H1 (cell line): ENCODE measurements at regions not wholly inside any gene's neighbourhood (a gene's known extent, or its start where the extent isn't known, plus 50 kb on each side); places are given as distances from the start of the nearest gene placed in this dataset.

ENCODE experiments used
- CTCF ChIA-PET: fragments of 300-600 bp; sonication (Branson Sonifier 250); formaldehyde crosslinking; loops from one replicate; lab custom pipeline; 2021; ENCODE audit not compliant: partially characterized antibody; lab: Charles Lee
- POLR2A ChIA-PET: fragments of 300-600 bp; sonication (Branson Sonifier 250); formaldehyde crosslinking; loops from one replicate; lab custom pipeline; 2021; ENCODE audit warnings: inconsistent platforms; ENCODE audit not compliant: partially characterized antibody; lab: Charles Lee
- DNase-seq, 2 experiments: peaks; one replicate each; pipeline versions ENCODE4 v3.0.0 to v3.0.0-alpha.2; 2010 to 2022; ENCODE audit warnings: low spot score in 2 of 2, low read depth in 1 of 2, mixed read lengths in 1 of 2
- FAIRE-seq: peaks from 2 replicates; lab custom pipeline; 2011; peaks lifted over from hg19 to GRCh38; lab: Jason Lieb, UNC
- H2AFZ ChIP-seq: 2 replicates; pipeline ENCODE4 v1.8.1; 2012; ENCODE audit warnings: low read length, inconsistent platforms
- H2AK5ac ChIP-seq: 2 replicates; pipeline ENCODE4 v1.6.1; 2013; ENCODE audit warnings: low read depth, low read length
- H2BK120ac ChIP-seq: replicated peaks from 2 replicates; pipeline ENCODE3; 2013; ENCODE audit warnings: low read depth, low read length, inconsistent platforms
- H2BK12ac ChIP-seq: 2 replicates; pipeline ENCODE4 v1.6.1; 2013; ENCODE audit warnings: low read depth, low read length
- H2BK15ac ChIP-seq: 2 replicates; pipeline ENCODE4 v1.6.1; 2013; ENCODE audit warnings: low read length
- H2BK20ac ChIP-seq: 2 replicates; pipeline ENCODE4 v1.6.1; 2013; ENCODE audit warnings: low read length
- H2BK5ac ChIP-seq: 2 replicates; pipeline ENCODE4 v1.6.1; 2013; ENCODE audit warnings: low read depth, low read length
- H3K14ac ChIP-seq: 2 replicates; pipeline ENCODE4 v1.6.1; 2013; ENCODE audit warnings: inconsistent platforms; ENCODE audit not compliant: insufficient read length
- H3K18ac ChIP-seq: 2 replicates; pipeline ENCODE4 v1.6.1; 2013; ENCODE audit warnings: low read length; ENCODE audit errors: extremely low read depth
- H3K23ac ChIP-seq: 2 replicates; pipeline ENCODE4 v1.6.1; 2013; ENCODE audit warnings: inconsistent platforms; ENCODE audit not compliant: insufficient read length
- H3K23me2 ChIP-seq: 2 replicates; pipeline ENCODE4 v1.6.1; 2013; ENCODE audit warnings: low read depth, low read length
- H3K27ac ChIP-seq: 2 replicates; pipeline ENCODE4 v1.6.1; 2011; ENCODE audit warnings: low read depth, low read length, inconsistent platforms
- H3K27me3 ChIP-seq, 4 experiments: replicated peaks in 1 of 4; 1 replicate in 1 of 4; 2 replicates in 3 of 4; pipeline versions ENCODE4 v1.6.1 to v1.8.1; 2011 to 2013; ENCODE audit warnings: low read length in 3 of 4, mild to moderate bottlenecking in 3 of 4, inconsistent platforms in 2 of 4, mixed read lengths in 2 of 4, moderate library complexity in 1 of 4; ENCODE audit not compliant: control insufficient read depth in 3 of 4, insufficient read depth in 3 of 4; ENCODE audit errors: extremely low read depth in 1 of 4
- H3K36me3 ChIP-seq, 4 experiments: 2 replicates each; pipeline versions ENCODE4 v1.6.1 to v1.8.1; 2011 to 2013; ENCODE audit warnings: mild to moderate bottlenecking in 4 of 4, low read length in 3 of 4, moderate library complexity in 2 of 4, control low read depth in 1 of 4, inconsistent platforms in 1 of 4; ENCODE audit not compliant: insufficient read depth in 4 of 4, control insufficient read depth in 2 of 4
- H3K4ac ChIP-seq: replicated peaks from 2 replicates; pipeline ENCODE3; 2013; ENCODE audit warnings: low read length, low read depth, mixed read lengths, inconsistent platforms; ENCODE audit not compliant: insufficient read length
- H3K4me1 ChIP-seq, 4 experiments: replicated peaks in 1 of 4; 1 replicate in 1 of 4; 2 replicates in 3 of 4; pipeline versions ENCODE4 v1.6.1 to v1.8.1; 2011 to 2013; ENCODE audit warnings: low read length in 3 of 4, inconsistent platforms in 2 of 4, mixed read lengths in 1 of 4; ENCODE audit not compliant: insufficient read depth in 4 of 4, control insufficient read depth in 3 of 4
- H3K4me2 ChIP-seq, 2 experiments: 2 replicates each; pipeline versions ENCODE4 v1.6.1 to v1.8.1; 2011 to 2013; ENCODE audit warnings: low read depth in 2 of 2, low read length in 2 of 2, control low read depth in 1 of 2, inconsistent platforms in 1 of 2, mild to moderate bottlenecking in 1 of 2; ENCODE audit not compliant: insufficient read depth in 1 of 2
- H3K4me3 ChIP-seq, 4 experiments: fragments of 200-600, 300-600 bp in 1 of 4; sonication (generic), shearing (Covaris generic), sonication (Bioruptor Twin) in 1 of 4; 2 replicates each; pipeline versions ENCODE4 v1.5.1 to v1.8.1; 2011 to 2016; ENCODE audit warnings: low read length in 4 of 4, low read depth in 3 of 4, control low read depth in 2 of 4, inconsistent platforms in 2 of 4, mild to moderate bottlenecking in 2 of 4, mixed read lengths in 1 of 4, moderate library complexity in 1 of 4; ENCODE audit not compliant: insufficient read depth in 2 of 4; ENCODE audit errors: extremely low read depth in 1 of 4
- H3K56ac ChIP-seq: replicated peaks from 2 replicates; pipeline ENCODE3; 2013; ENCODE audit warnings: low read depth, mild to moderate bottlenecking, mixed read lengths, low read length, inconsistent platforms; ENCODE audit not compliant: insufficient read length
- H3K79me1 ChIP-seq: 2 replicates; pipeline ENCODE4 v1.6.1; 2013; ENCODE audit warnings: low read depth, low read length, control low read depth
- H3K79me2 ChIP-seq, 2 experiments: 2 replicates each; pipeline versions ENCODE4 v1.6.1 to v1.8.1; 2012 to 2013; ENCODE audit warnings: low read length in 2 of 2, mild to moderate bottlenecking in 2 of 2, inconsistent platforms in 1 of 2; ENCODE audit not compliant: insufficient read depth in 2 of 2, control insufficient read depth in 1 of 2
- H3K9ac ChIP-seq, 4 experiments: replicated peaks in 1 of 4; 1 replicate in 1 of 4; 2 replicates in 3 of 4; pipeline versions ENCODE4 v1.6.1 to v1.8.1; 2011 to 2013; ENCODE audit warnings: low read depth in 3 of 4, low read length in 3 of 4, control low read depth in 2 of 4, mild to moderate bottlenecking in 2 of 4, moderate library complexity in 2 of 4, inconsistent platforms in 1 of 4; ENCODE audit errors: extremely low read depth in 1 of 4
- H3K9me3 ChIP-seq, 2 experiments: 2 replicates each; pipeline versions ENCODE4 v1.6.1 to v1.8.1; 2012 to 2013; ENCODE audit warnings: mild to moderate bottlenecking in 2 of 2, moderate library complexity in 2 of 2, control low read depth in 1 of 2, inconsistent platforms in 1 of 2, low read depth in 1 of 2, low read length in 1 of 2, mixed read lengths in 1 of 2; ENCODE audit not compliant: insufficient read depth in 2 of 2
- H4K20me1 ChIP-seq, 2 experiments: replicated peaks in 1 of 2; 2 replicates each; pipeline versions ENCODE3 to v1.8.1; 2011 to 2013; ENCODE audit warnings: inconsistent platforms in 2 of 2, low read length in 2 of 2, mild to moderate bottlenecking in 1 of 2; ENCODE audit not compliant: insufficient read depth in 2 of 2, control insufficient read depth in 1 of 2
- H4K5ac ChIP-seq: 2 replicates; pipeline ENCODE4 v1.6.1; 2013; ENCODE audit warnings: low read length, low read depth, mixed read lengths, inconsistent platforms; ENCODE audit not compliant: insufficient read length
- H4K8ac ChIP-seq: 2 replicates; pipeline ENCODE4 v1.8.0; 2013; ENCODE audit warnings: mild to moderate bottlenecking, moderate library complexity, low read length, inconsistent platforms; ENCODE audit not compliant: insufficient read depth; ENCODE audit errors: extremely low read depth
- H4K91ac ChIP-seq: replicated peaks from 2 replicates; pipeline ENCODE3; 2013; ENCODE audit warnings: low read length, mixed read lengths, inconsistent platforms; ENCODE audit not compliant: insufficient read length
- ASH2L ChIP-seq: fragments of 200-600, 300-600 bp; sonication (generic); IDR thresholded peaks from one replicate; pipeline ENCODE4 v1.7.1; 2017; ENCODE audit warnings: low read length
- EZH2 ChIP-seq: fragments of 200-600 bp; sonication (generic); IDR thresholded peaks from 2 replicates; pipeline ENCODE4 v1.7.1; 2012; ENCODE audit warnings: low read depth, mild to moderate bottlenecking, moderate library complexity, low read length, inconsistent platforms; ENCODE audit not compliant: severe bottlenecking
- HDAC6 ChIP-seq: IDR thresholded peaks from one replicate; pipeline ENCODE4 v1.7.1; 2012; ENCODE audit warnings: low read depth, mild to moderate bottlenecking, inconsistent platforms, low read length, moderate library complexity
- JUN ChIP-seq: IDR thresholded peaks from 2 replicates; pipeline ENCODE4 v1.6.1; 2011; ENCODE audit warnings: low read depth, mild to moderate bottlenecking, improper control_type of control experiment, low read length
- KDM4A ChIP-seq: IDR thresholded peaks from one replicate; pipeline ENCODE4 v1.7.1; 2012; ENCODE audit warnings: low read depth, mild to moderate bottlenecking, moderate library complexity, low read length, inconsistent platforms; ENCODE audit not compliant: severe bottlenecking
- RAD21 ChIP-seq, 2 experiments: IDR thresholded peaks in 1 of 2; conservative IDR thresholded peaks in 1 of 2; 2 replicates each; pipeline ENCODE4 v1.6.1; 2011; ENCODE audit warnings: low read depth in 2 of 2, low read length in 2 of 2, improper control_type of control experiment in 1 of 2, inconsistent platforms in 1 of 2, mild to moderate bottlenecking in 1 of 2, moderate library complexity in 1 of 2
- RBBP5 ChIP-seq: IDR thresholded peaks from 2 replicates; pipeline ENCODE4 v1.7.1; 2012; ENCODE audit warnings: low read depth, mild to moderate bottlenecking, inconsistent platforms, low read length, moderate library complexity, borderline replicate concordance
- SIX5 ChIP-seq: IDR thresholded peaks from 2 replicates; pipeline ENCODE4 v1.6.1; 2011; ENCODE audit warnings: mild to moderate bottlenecking, low read depth, low read length
- TAF1 ChIP-seq: IDR thresholded peaks from 2 replicates; pipeline ENCODE4 v1.6.1; 2011; ENCODE audit warnings: mild to moderate bottlenecking, low read depth, low read length
- TF ChIP-seq, protein P1 (sequence below), 3 experiments: IDR thresholded peaks; 1 replicate in 2 of 3; 2 replicates in 1 of 3; pipeline versions ENCODE4 v1.5.1 to v1.6.1; 2011; ENCODE audit warnings: low read length in 3 of 3, mild to moderate bottlenecking in 3 of 3, inconsistent platforms in 2 of 3, low read depth in 1 of 3, moderate library complexity in 1 of 3; ENCODE audit not compliant: insufficient read depth in 1 of 3; ENCODE audit errors: control extremely low read depth in 1 of 3
- TF ChIP-seq, protein P2 (sequence below): IDR thresholded peaks from 2 replicates; pipeline ENCODE4 v1.6.1; 2011; ENCODE audit warnings: low read depth, mild to moderate bottlenecking, low read length; ENCODE audit not compliant: insufficient read depth
- TF ChIP-seq, protein P3 (sequence below): IDR thresholded peaks from 2 replicates; pipeline ENCODE4 v1.6.1; 2012; ENCODE audit warnings: inconsistent platforms

DNA sequence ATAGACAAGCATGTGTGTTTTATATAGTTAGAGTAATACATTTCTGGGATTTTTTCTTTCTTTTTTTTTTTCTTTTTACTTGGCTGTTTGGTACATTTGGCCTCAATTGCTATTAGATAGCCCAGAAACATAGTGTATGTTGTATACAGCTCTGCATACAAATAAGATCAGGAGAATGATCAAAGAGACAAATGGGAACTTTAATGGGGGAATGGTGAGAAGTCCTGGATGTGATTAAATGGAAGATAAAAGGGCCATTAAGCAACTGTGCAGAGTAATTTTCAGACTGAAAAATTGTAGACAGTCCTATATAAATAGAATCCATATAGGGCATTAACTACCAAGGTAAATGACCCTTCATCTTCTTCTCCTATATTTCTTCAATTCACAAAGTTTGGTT lies 575.6 kb downstream of the EBF1 start:
- H2AK5ac ChIP-seq: no peak overlapping the region
- H3K14ac ChIP-seq: no peak overlapping the region
- no peak overlapping the region for H2BK120ac ChIP-seq
- H3K56ac ChIP-seq: no peak overlapping the region
- H3K18ac ChIP-seq: no peak overlapping the region
- ChIA-PET CTCF (no interaction called here), POLR2A (no interaction called here)
- no peaks in the 10 kb centered on the region for H3K79me2 ChIP-seq
- no peaks in the 10 kb centered on the region for H3K4me1 ChIP-seq
- H4K20me1 ChIP-seq: no peaks in the 10 kb centered on the region
- H2AFZ ChIP-seq: no peak overlapping the region
- H3K27me3 ChIP-seq: no peaks in the 10 kb centered on the region
- no peak overlapping the region for H2BK5ac ChIP-seq
- no peak overlapping the region for H4K5ac ChIP-seq
- H3K4me3 ChIP-seq: no peak overlapping the region
- H3K4ac ChIP-seq: no peak overlapping the region
- H3K79me1 ChIP-seq: no peaks in the 10 kb centered on the region
- no peak overlapping the region for H3K27ac ChIP-seq
- H3K9ac ChIP-seq: no peak overlapping the region
- FAIRE-seq: no peak
- H3K36me3 ChIP-seq: no peaks in the 10 kb centered on the region
- H2BK12ac ChIP-seq: no peak overlapping the region
- no peak overlapping the region for H2BK20ac ChIP-seq
- H2BK15ac ChIP-seq: no peak overlapping the region
- H4K8ac ChIP-seq: no peak overlapping the region
- no peak overlapping the region for H3K23ac ChIP-seq
- DNase-seq: no peak
- no peak overlapping the region for H3K4me2 ChIP-seq
- no peak overlapping the region for H4K91ac ChIP-seq
- no peaks in the 10 kb centered on the region for H3K23me2 ChIP-seq
- no peaks in the 10 kb centered on the region for H3K9me3 ChIP-seq
- no peak for TF ChIP-seq EZH2
- no peak for TF ChIP-seq HDAC6
- TF ChIP-seq SIX5: no peak
- no peak for TF ChIP-seq KDM4A
- TF ChIP-seq, protein P1, sequence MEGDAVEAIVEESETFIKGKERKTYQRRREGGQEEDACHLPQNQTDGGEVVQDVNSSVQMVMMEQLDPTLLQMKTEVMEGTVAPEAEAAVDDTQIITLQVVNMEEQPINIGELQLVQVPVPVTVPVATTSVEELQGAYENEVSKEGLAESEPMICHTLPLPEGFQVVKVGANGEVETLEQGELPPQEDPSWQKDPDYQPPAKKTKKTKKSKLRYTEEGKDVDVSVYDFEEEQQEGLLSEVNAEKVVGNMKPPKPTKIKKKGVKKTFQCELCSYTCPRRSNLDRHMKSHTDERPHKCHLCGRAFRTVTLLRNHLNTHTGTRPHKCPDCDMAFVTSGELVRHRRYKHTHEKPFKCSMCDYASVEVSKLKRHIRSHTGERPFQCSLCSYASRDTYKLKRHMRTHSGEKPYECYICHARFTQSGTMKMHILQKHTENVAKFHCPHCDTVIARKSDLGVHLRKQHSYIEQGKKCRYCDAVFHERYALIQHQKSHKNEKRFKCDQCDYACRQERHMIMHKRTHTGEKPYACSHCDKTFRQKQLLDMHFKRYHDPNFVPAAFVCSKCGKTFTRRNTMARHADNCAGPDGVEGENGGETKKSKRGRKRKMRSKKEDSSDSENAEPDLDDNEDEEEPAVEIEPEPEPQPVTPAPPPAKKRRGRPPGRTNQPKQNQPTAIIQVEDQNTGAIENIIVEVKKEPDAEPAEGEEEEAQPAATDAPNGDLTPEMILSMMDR (IDR thresholded peaks at IDR 0.05; ENCODE audit: control extremely low read depth in 1 of 3, insufficient read depth in 1 of 3, low read depth in 1 of 3, low read length in 3 of 3): no peak
- TF ChIP-seq RBBP5: no peak
- no peak for TF ChIP-seq JUN
- TF ChIP-seq TAF1: no peak
- no peak for TF ChIP-seq ASH2L
- no peak for TF ChIP-seq RAD21 (IDR thresholded peaks at IDR 0.05 in 1 of 2, conservative IDR thresholded peaks at IDR 0.05 in 1 of 2; ENCODE audit: low read depth in 2 of 2, low read length in 2 of 2)
- TF ChIP-seq, protein P2, sequence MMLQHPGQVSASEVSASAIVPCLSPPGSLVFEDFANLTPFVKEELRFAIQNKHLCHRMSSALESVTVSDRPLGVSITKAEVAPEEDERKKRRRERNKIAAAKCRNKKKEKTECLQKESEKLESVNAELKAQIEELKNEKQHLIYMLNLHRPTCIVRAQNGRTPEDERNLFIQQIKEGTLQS: no peak
- TF ChIP-seq, protein P3, sequence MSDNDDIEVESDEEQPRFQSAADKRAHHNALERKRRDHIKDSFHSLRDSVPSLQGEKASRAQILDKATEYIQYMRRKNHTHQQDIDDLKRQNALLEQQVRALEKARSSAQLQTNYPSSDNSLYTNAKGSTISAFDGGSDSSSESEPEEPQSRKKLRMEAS: no peak
